Natural killer cell treated with Interleukin-12 subunit alpha and Interleukin-12 subunit beta and Interleukin-15 and Interleukin-18, amount 100 ng/mL, for 72 hours (primary cell): ENCODE measurements at regions not wholly inside any gene's neighbourhood (a gene's known extent, or its start where the extent isn't known, plus 50 kb on each side); places are given as distances from the start of the nearest gene placed in this dataset.

Source experiments
- ATAC-seq, 2 donors: fragments of 150-1000 bp; cut with Tn5 transposase in 1 of 2; sonication (Bioruptor Pico), chemical (Tn5 transposase) in 1 of 2; 2 replicates each; pipeline ENCODE4 v1.10.0; 2021
- DNase-seq: peaks from one replicate; pipeline ENCODE4 v3.0.0; 2022; ENCODE audit warnings: low spot score
- H3K27ac Mint-ChIP-seq, 2 donors: 1 replicate in 1 of 2; 2 replicates in 1 of 2; pipeline ENCODE4 v1.8.0; 2022; ENCODE audit warnings: mixed read lengths in 2 of 2, mild to moderate bottlenecking in 1 of 2, moderate library complexity in 1 of 2
- H3K27me3 Mint-ChIP-seq, 2 donors: 1 replicate in 1 of 2; 2 replicates in 1 of 2; pipeline ENCODE4 v1.8.0; 2022; ENCODE audit warnings: mixed read lengths in 2 of 2
- H3K36me3 Mint-ChIP-seq: one replicate; pipeline ENCODE4 v1.8.0; 2022; ENCODE audit warnings: mixed read lengths
- H3K4me1 Mint-ChIP-seq, 2 donors: 1 replicate in 1 of 2; 2 replicates in 1 of 2; pipeline ENCODE4 v1.8.0; 2022; ENCODE audit warnings: low read depth in 2 of 2, mixed read lengths in 2 of 2, mild to moderate bottlenecking in 1 of 2
- H3K4me3 Mint-ChIP-seq: one replicate; pipeline ENCODE4 v1.8.0; 2022; ENCODE audit warnings: mixed read lengths
- H3K9me3 Mint-ChIP-seq: 2 replicates; pipeline ENCODE4 v1.8.0; 2022; ENCODE audit warnings: mixed read lengths

DNA sequence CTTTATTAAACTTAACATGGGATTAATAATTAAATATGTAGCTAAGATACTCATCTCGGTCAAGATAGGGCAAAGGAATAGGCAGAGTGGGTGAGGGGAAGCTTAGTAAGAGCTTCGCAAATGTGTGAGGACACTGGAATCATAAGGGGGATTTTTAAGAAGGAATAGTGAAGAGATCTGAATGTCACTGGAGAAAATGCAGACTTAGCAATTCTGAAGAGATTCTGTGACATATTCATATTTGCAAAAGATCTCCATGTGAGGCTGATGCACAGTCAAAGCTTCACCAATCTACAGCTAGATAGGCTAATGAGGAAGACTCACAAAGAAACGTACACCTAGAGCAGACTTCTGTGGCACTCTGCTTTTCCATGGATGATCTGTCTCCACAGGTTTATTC lies 1202.8 kb upstream of the CDH6 start:
- ATAC-seq (no peak), DNase-seq (no peak)
- no peak overlapping the region for H3K4me3 Mint-ChIP-seq
- peaks cover 20% of the 10 kb centered on the region for H3K9me3 Mint-ChIP-seq
- H3K4me1 Mint-ChIP-seq: no peaks in the 10 kb centered on the region
- H3K36me3 Mint-ChIP-seq: no peaks in the 10 kb centered on the region
- H3K27ac Mint-ChIP-seq: no peak overlapping the region
- no peaks in the 10 kb centered on the region for H3K27me3 Mint-ChIP-seq

GRCh38 chr5:29984156-29984540 lies 1209.3 kb upstream of the CDH6 start:
- Mint-ChIP-seq H3K27me3 (no peaks in the 10 kb centered on the region), H3K27ac (no peak overlapping the region), H3K4me3 (no peak overlapping the region), H3K9me3 (peaks cover 18% of the 10 kb centered on the region), H3K36me3 (no peaks in the 10 kb centered on the region), H3K4me1 (no peaks in the 10 kb centered on the region)
- ATAC-seq (no peak), DNase-seq (no peak)

GRCh38 chr5:29983528-29984155 lies 1209.8 kb upstream of the CDH6 start:
- Mint-ChIP-seq H3K27ac (no peak overlapping the region), H3K9me3 (peaks cover 21% of the 10 kb centered on the region), H3K27me3 (no peaks in the 10 kb centered on the region), H3K36me3 (no peaks in the 10 kb centered on the region), H3K4me1 (no peaks in the 10 kb centered on the region), H3K4me3 (no peak overlapping the region)
- ATAC-seq: no peak
- no peak for DNase-seq

GRCh38 chr5:29982457-29982856 lies 1211.0 kb upstream of the CDH6 start:
- no peak overlapping the region for H3K4me3 Mint-ChIP-seq
- peaks cover 19% of the 10 kb centered on the region for H3K9me3 Mint-ChIP-seq
- no peak overlapping the region for H3K27ac Mint-ChIP-seq
- H3K27me3 Mint-ChIP-seq: no peaks in the 10 kb centered on the region
- H3K36me3 Mint-ChIP-seq: no peaks in the 10 kb centered on the region
- DNase-seq: no peak
- H3K4me1 Mint-ChIP-seq: no peaks in the 10 kb centered on the region
- ATAC-seq: no peak

DNA sequence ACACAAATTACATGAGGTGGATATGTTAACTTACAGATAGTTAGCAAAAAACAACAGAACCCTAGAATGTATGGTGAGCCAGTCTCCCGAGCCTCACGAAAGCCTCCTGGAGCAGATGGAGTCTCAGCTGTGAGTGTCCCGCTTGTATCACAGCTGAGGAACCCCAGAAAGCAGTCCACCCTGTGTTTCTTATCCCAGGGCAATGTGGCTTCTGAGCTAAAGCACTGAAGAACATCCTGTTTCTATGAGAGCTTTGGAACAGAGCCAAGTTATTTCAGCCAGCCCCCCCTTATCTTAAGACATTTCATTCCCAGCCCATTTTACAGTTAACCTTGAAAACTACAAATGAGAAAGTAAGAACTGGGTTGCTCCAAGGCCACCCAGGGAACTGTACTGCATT lies 1220.9 kb upstream of the CDH6 start:
- ATAC-seq: no peak
- H3K27ac Mint-ChIP-seq: no peak overlapping the region
- no peaks in the 10 kb centered on the region for H3K27me3 Mint-ChIP-seq
- DNase-seq: no peak
- H3K36me3 Mint-ChIP-seq: peaks cover 10% of the 10 kb centered on the region
- H3K4me3 Mint-ChIP-seq: no peak overlapping the region
- peaks cover 18% of the 10 kb centered on the region for H3K9me3 Mint-ChIP-seq
- H3K4me1 Mint-ChIP-seq: no peaks in the 10 kb centered on the region

DNA sequence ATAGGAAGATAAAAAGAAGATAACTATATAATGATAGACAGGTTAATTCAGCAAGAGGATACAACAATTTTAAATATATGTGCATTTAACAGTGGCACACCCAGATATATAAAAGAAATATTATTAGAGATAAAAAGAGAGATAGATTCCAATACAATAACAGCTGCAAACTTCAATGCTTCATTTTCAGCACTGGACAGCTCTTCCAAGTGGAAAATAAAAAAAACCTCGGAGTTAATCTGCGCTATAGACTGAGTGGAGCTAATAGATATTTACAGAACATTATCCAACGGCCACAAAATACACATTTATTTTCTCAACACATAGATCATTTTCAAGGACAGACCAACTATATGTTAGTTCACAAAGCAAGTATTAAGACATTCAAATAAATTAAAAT lies 1229.5 kb upstream of the CDH6 start:
- Mint-ChIP-seq H3K4me1 (no peaks in the 10 kb centered on the region), H3K27ac (no peak overlapping the region), H3K27me3 (no peaks in the 10 kb centered on the region), H3K4me3 (no peak overlapping the region), H3K36me3 (peaks cover 19% of the 10 kb centered on the region), H3K9me3 (peaks cover 46% of the 10 kb centered on the region)
- no peak for DNase-seq
- no peak for ATAC-seq

GRCh38 chr5:29960323-29960722 lies 1233.2 kb upstream of the CDH6 start:
- no peak for ATAC-seq
- Mint-ChIP-seq H3K9me3 (peaks cover 32% of the 10 kb centered on the region), H3K27ac (no peak overlapping the region), H3K4me1 (no peaks in the 10 kb centered on the region), H3K27me3 (no peaks in the 10 kb centered on the region), H3K4me3 (no peak overlapping the region), H3K36me3 (peaks cover 4% of the 10 kb centered on the region)
- DNase-seq: no peak

GRCh38 chr5:29950416-29951145 lies 1242.9 kb upstream of the CDH6 start:
- DNase-seq (no peak), ATAC-seq (no peak)
- no peaks in the 10 kb centered on the region for H3K4me1 Mint-ChIP-seq
- no peaks in the 10 kb centered on the region for H3K27me3 Mint-ChIP-seq
- H3K27ac Mint-ChIP-seq: no peak overlapping the region
- H3K9me3 Mint-ChIP-seq: peaks cover 6% of the 10 kb centered on the region
- peaks cover 7% of the 10 kb centered on the region for H3K36me3 Mint-ChIP-seq
- no peak overlapping the region for H3K4me3 Mint-ChIP-seq

- ATAC-seq: no peak
- H3K4me1 Mint-ChIP-seq: no peaks in the 10 kb centered on the region
- H3K4me3 Mint-ChIP-seq: no peak overlapping the region
- H3K27ac Mint-ChIP-seq: no peak overlapping the region
- H3K27me3 Mint-ChIP-seq: no peaks in the 10 kb centered on the region
- no peak for DNase-seq
- peaks cover 7% of the 10 kb centered on the region for H3K36me3 Mint-ChIP-seq
- peaks cover 6% of the 10 kb centered on the region for H3K9me3 Mint-ChIP-seq
Observed at GRCh38 chr5:29949301-29949872, 1244.1 kb upstream of the CDH6 start.

- peaks cover 3% of the 10 kb centered on the region for H3K9me3 Mint-ChIP-seq
- no peak for ATAC-seq
- H3K27me3 Mint-ChIP-seq: no peaks in the 10 kb centered on the region
- DNase-seq: no peak
- no peak overlapping the region for H3K27ac Mint-ChIP-seq
- H3K4me3 Mint-ChIP-seq: no peak overlapping the region
- no peaks in the 10 kb centered on the region for H3K36me3 Mint-ChIP-seq
- H3K4me1 Mint-ChIP-seq: no peaks in the 10 kb centered on the region
Observed at GRCh38 chr5:29944327-29944726, 1249.2 kb upstream of the CDH6 start.

- Mint-ChIP-seq H3K9me3 (peaks cover 3% of the 10 kb centered on the region), H3K27me3 (no peaks in the 10 kb centered on the region), H3K4me3 (no peak overlapping the region), H3K4me1 (no peaks in the 10 kb centered on the region), H3K27ac (no peak overlapping the region), H3K36me3 (no peaks in the 10 kb centered on the region)
- no peak for ATAC-seq
- DNase-seq: no peak
Observed at GRCh38 chr5:29942089-29942488, 1251.4 kb upstream of the CDH6 start.

GRCh38 chr5:29939988-29940387 lies 1253.5 kb upstream of the CDH6 start:
- H3K4me1 Mint-ChIP-seq: no peaks in the 10 kb centered on the region
- peaks cover 3% of the 10 kb centered on the region for H3K9me3 Mint-ChIP-seq
- no peak overlapping the region for H3K27ac Mint-ChIP-seq
- H3K4me3 Mint-ChIP-seq: no peak overlapping the region
- ATAC-seq (no peak), DNase-seq (no peak)
- H3K36me3 Mint-ChIP-seq: no peaks in the 10 kb centered on the region
- H3K27me3 Mint-ChIP-seq: no peaks in the 10 kb centered on the region

DNA sequence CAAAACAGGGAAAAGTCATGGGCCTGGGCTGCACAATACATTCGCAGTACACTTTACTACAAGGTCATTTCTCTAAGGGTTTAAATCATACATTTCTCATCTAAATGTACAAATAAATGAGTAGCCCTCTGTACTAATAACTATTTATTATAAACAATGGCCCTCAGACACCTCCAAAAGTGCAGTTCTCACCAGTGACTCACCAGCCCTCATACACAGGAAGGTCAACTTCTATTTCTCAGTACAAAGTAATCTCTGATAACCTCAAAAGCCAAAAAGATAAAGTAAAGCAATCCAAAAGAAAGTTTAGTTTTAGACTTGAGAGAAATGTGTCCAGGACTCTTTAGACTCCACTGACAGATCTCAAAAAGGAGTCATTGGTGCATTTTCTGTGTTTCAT lies 1258.1 kb upstream of the CDH6 start:
- H3K9me3 Mint-ChIP-seq: no peaks in the 10 kb centered on the region
- H3K4me1 Mint-ChIP-seq: no peaks in the 10 kb centered on the region
- ATAC-seq (no peak), DNase-seq (no peak)
- H3K4me3 Mint-ChIP-seq: no peak overlapping the region
- H3K36me3 Mint-ChIP-seq: no peaks in the 10 kb centered on the region
- no peaks in the 10 kb centered on the region for H3K27me3 Mint-ChIP-seq
- H3K27ac Mint-ChIP-seq: no peak overlapping the region

DNA sequence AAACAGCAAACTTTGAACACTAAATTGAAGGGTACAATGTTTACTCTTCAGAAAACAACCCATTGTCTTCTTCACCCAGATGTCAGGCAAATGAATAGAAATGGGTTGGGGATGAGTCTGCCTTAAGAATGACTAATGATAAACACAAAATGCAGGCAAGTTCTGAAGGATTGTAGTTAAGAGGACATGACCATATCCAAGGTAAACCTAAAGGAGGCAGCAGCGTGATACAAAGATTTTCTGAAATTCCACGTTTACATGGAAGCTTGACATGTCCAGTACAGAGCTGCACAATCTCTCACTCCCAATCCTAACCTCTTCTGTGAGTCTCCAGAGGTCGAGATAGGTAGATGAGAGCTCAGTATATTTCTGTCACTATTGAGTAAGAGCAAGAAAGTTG lies 1263.2 kb upstream of the CDH6 start:
- no peak overlapping the region for H3K4me3 Mint-ChIP-seq
- ATAC-seq: no peak
- DNase-seq: no peak
- H3K4me1 Mint-ChIP-seq: no peaks in the 10 kb centered on the region
- H3K9me3 Mint-ChIP-seq: peaks cover 5% of the 10 kb centered on the region
- H3K27me3 Mint-ChIP-seq: no peaks in the 10 kb centered on the region
- H3K27ac Mint-ChIP-seq: no peak overlapping the region
- no peaks in the 10 kb centered on the region for H3K36me3 Mint-ChIP-seq
